BJ (cell line): ENCODE measurements at regions not wholly inside any gene's neighbourhood (a gene's known extent, or its start where the extent isn't known, plus 50 kb on each side); places are given as distances from the start of the nearest gene placed in this dataset.

Source experiments
- CTCF ChIA-PET: fragments of 350-600 bp; formaldehyde crosslinking; extraction: SDS; loops from one replicate; lab custom pipeline; 2021; ENCODE audit warnings: antibody characterized with exemption, inconsistent platforms; lab: Yijun Ruan, JAX
- POLR2A ChIA-PET: fragments of 300-600 bp; sonication (Branson Sonifier 250); formaldehyde crosslinking; extraction: SDS; loops from one replicate; lab custom pipeline; 2021; ENCODE audit warnings: antibody characterized with exemption; lab: Charles Lee
- DNase-seq: peaks from one replicate; pipeline ENCODE4 v3.0.0-alpha.2; 2011; ENCODE audit warnings: low read depth
- H3K27me3 ChIP-seq: 2 replicates; pipeline ENCODE4 v1.6.0; 2011; ENCODE audit warnings: low read length; ENCODE audit not compliant: control insufficient read depth, insufficient read depth
- H3K36me3 ChIP-seq: 2 replicates; pipeline ENCODE4 v1.5.1; 2011; ENCODE audit warnings: low read length; ENCODE audit not compliant: control insufficient read depth, insufficient read depth
- H3K4me3 ChIP-seq: 2 replicates; pipeline ENCODE4 v1.5.1; 2011; ENCODE audit warnings: low read depth, mild to moderate bottlenecking, control low read depth, low read length
- CTCF ChIP-seq: IDR thresholded peaks from 2 replicates; pipeline ENCODE4 v1.5.1; 2011; ENCODE audit warnings: low read depth, mild to moderate bottlenecking, control low read depth, inconsistent platforms, low read length, moderate library complexity; ENCODE audit not compliant: insufficient read depth

- ChIA-PET POLR2A (no interaction called here), CTCF (interaction anchor here (1.0 to 3.0 kb wide), 3 partner anchors 110 to 260 kb away, joined by 3 to 9 read pairs (median 3); partner anchors contain the start of gene SLC1A1)
- no peak overlapping the region for H3K4me3 ChIP-seq
- H3K27me3 ChIP-seq = no peaks in the 10 kb centered on the region; the same call in 1 of the 2 replicates
- no peak for DNase-seq
- no peak for TF ChIP-seq CTCF
- H3K36me3 ChIP-seq = no peaks in the 10 kb centered on the region
Measured at GRCh38 chr9:4380406-4380805, 80.5 kb upstream of the GLIS3 start.

- POLR2A ChIA-PET = no interaction called here
- TF ChIP-seq CTCF = peak; percentile 56
- CTCF ChIA-PET = interaction anchor here (0.5 to 3.0 kb wide), 18 partner anchors 9 to 1550 kb away, joined by 3 to 20 read pairs (median 4); no protein-coding TSS in a partner anchor
- no peaks in the 10 kb centered on the region for H3K36me3 ChIP-seq
- H3K4me3 ChIP-seq = no peak overlapping the region
- peak; percentile 85 for DNase-seq
- H3K27me3 ChIP-seq = no peaks in the 10 kb centered on the region; the same call in 1 of the 2 replicates
Measured at GRCh38 chr9:4375424-4376200, 75.7 kb upstream of the GLIS3 start.

GRCh38 chr9:4371108-4371507 is 71.2 kb upstream of the GLIS3 start:
- Histone ChIP-seq H3K4me3 (no peak overlapping the region), H3K36me3 (no peaks in the 10 kb centered on the region), H3K27me3 (no peaks in the 10 kb centered on the region)
- no peak for TF ChIP-seq CTCF
- ChIA-PET POLR2A (no interaction called here), CTCF (interaction anchor here (0.7 to 2.2 kb wide), 2 partner anchors 56 to 1496 kb away, joined by 3 to 9 read pairs; no protein-coding TSS in a partner anchor)
- peak; percentile 39 for DNase-seq

GRCh38 chr9:4370501-4370900 is 70.6 kb upstream of the GLIS3 start:
- POLR2A ChIA-PET = no interaction called here

More at GRCh38 chr9:4370501-4370900, 70.6 kb upstream of the GLIS3 start:
- TF ChIP-seq CTCF = no peak
- H3K27me3 ChIP-seq = no peaks in the 10 kb centered on the region
- no peak overlapping the region for H3K4me3 ChIP-seq
- H3K36me3 ChIP-seq = no peaks in the 10 kb centered on the region
- no peak for DNase-seq
- CTCF ChIA-PET = interaction anchor here (2.2 kb wide), 1 partner anchor 55 kb away, joined by 9 read pairs; no protein-coding TSS in a partner anchor
